Memory B cell (primary cell): ENCODE measurements at regions not wholly inside any gene's neighbourhood (a gene's known extent, or its start where the extent isn't known, plus 50 kb on each side); places are given as distances from the start of the nearest gene placed in this dataset.
"Not testable (repeated sequence)": the region's sequence is repeated elsewhere in the genome, so short reads cannot be mapped to it uniquely, and the experiment has no call there.

Experiments used
- ATAC-seq: fragments of 150-1000 bp; cut with Tn5 transposase; 2 replicates; pipeline ENCODE4 v1.10.0; 2021; ENCODE audit warnings: low read depth, mild to moderate bottlenecking, moderate library complexity
- DNase-seq, 2 donors: peaks; one replicate each; pipeline ENCODE4 v3.0.0; 2022; ENCODE audit warnings: low spot score in 2 of 2
- H3K27ac Mint-ChIP-seq: one replicate; pipeline ENCODE4 v1.8.0; 2022; ENCODE audit warnings: mild to moderate bottlenecking, moderate library complexity, mixed read lengths
- H3K27me3 Mint-ChIP-seq: one replicate; pipeline ENCODE4 v1.8.0; 2022; ENCODE audit warnings: mixed read lengths
- H3K36me3 Mint-ChIP-seq: one replicate; pipeline ENCODE4 v1.8.0; 2022; ENCODE audit warnings: mild to moderate bottlenecking, mixed read lengths
- H3K4me1 Mint-ChIP-seq: one replicate; pipeline ENCODE4 v1.8.0; 2022; ENCODE audit warnings: mixed read lengths
- H3K4me3 Mint-ChIP-seq: one replicate; pipeline ENCODE4 v1.8.0; 2022; ENCODE audit warnings: mild to moderate bottlenecking, moderate library complexity, mixed read lengths
- H3K9me3 Mint-ChIP-seq: one replicate; pipeline ENCODE4 v1.8.0; 2022; ENCODE audit warnings: mixed read lengths

DNA sequence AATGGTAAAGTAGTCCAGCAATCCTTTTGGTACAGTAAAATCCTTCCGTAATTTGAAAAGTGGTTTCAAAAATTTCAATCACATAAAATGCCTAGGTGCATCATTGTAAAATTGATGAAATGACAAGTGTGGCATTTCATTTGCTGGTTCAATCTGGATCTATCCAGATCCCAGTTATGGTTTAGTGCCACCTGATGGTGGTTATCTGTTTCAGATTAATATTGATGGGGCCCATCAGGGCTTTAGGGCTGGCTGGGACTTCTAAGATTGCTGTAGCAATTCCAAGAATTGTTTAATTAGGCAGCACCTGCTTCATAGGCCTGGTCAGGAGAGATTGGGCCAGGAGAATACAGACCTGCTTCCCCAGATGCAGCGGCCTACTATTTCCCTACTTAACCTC is 55.5 kb upstream of the PIK3C3 start:
- peaks cover 2% of the 10 kb centered on the region for H3K36me3 Mint-ChIP-seq
- peaks cover 5% of the 10 kb centered on the region for H3K27me3 Mint-ChIP-seq
- DNase-seq (no peak), ATAC-seq (no peak)
- H3K9me3 Mint-ChIP-seq: peaks cover 2% of the 10 kb centered on the region
- no peak overlapping the region for H3K27ac Mint-ChIP-seq
- no peaks in the 10 kb centered on the region for H3K4me1 Mint-ChIP-seq
- no peak overlapping the region for H3K4me3 Mint-ChIP-seq

DNA sequence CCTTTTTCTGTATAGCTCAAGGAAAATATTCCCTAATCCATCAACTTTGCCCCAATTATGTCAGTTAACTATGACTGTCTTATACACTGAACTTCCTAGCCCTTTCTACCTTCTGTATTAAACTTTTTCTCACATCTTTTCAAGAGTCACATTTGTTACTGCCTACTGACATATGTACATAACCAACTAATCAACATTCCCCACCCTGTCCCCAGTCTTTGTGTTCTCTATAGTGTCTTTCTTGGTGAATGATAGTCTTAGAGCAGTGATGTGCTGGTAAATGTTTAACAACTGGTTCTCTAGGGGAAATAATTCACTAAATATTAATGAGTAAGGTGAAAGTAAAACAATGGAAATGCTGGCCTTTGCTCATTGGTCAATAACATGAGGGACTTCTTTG is 61.6 kb upstream of the PIK3C3 start:
- Mint-ChIP-seq H3K4me1 (no peaks in the 10 kb centered on the region), H3K36me3 (peaks cover 2% of the 10 kb centered on the region), H3K27ac (no peak overlapping the region), H3K9me3 (peaks cover 2% of the 10 kb centered on the region), H3K27me3 (peaks cover 4% of the 10 kb centered on the region), H3K4me3 (no peak overlapping the region)
- no peak for DNase-seq
- ATAC-seq: no peak

DNA sequence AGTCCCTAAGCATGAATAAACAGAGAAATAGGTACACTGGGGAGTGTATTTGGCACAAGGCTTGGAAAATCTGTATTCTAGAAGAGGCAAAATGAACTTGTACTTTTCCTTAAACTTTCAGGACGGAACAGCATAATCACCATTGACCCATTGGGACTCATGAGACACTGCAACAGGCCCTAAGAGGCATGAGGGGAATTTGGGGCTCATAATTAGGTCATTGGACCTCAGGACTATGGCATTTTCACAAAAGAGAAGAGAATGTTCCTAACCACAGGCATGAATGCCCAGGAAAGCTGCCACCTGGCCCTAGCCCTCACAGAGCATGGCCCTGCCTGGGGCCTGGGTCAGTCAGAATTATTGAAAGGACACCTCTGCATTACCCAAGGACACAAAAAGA is 67.9 kb upstream of the PIK3C3 start:
- H3K27me3 Mint-ChIP-seq: no peaks in the 10 kb centered on the region
- DNase-seq (no peak), ATAC-seq (no peak)
- no peak overlapping the region for H3K4me3 Mint-ChIP-seq
- H3K27ac Mint-ChIP-seq: no peak overlapping the region
- no peaks in the 10 kb centered on the region for H3K4me1 Mint-ChIP-seq
- no peaks in the 10 kb centered on the region for H3K9me3 Mint-ChIP-seq
- H3K36me3 Mint-ChIP-seq: no peaks in the 10 kb centered on the region

DNA sequence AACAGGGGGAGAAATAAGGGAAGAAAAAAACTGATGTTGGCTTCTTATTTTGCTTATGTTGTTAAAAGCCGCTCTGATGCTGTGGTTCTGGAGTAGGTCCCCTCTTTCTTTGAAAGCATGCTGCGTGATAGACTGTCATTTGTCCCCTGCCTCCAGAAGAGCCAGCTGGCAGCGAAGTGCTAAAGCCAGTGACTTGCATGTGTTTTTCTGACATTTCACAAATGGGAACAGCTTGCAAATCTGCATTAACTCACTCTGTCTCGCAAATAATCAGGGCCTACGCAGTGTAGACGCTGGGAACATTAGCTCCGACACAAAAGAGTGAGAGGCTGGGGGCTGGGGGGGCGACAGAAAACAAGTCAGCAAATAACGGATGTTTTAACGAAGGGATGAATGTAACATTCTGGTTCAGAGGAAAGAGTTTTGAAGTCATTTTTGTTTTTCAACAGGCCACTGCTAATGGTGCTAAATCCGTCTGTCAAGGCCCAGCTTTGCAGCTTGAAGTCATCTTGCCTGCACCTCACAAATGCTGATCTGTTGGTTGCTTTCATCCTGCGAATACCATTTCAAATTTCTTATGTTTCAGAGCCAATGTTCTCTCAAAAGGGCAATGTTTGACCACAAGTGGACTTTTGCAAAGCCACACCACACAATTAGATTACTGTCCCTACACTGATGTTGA is 68.8 kb upstream of the PIK3C3 start:
- H3K9me3 Mint-ChIP-seq: no peaks in the 10 kb centered on the region
- no peak overlapping the region for H3K27ac Mint-ChIP-seq
- H3K4me3 Mint-ChIP-seq: no peak overlapping the region
- H3K36me3 Mint-ChIP-seq: no peaks in the 10 kb centered on the region
- ATAC-seq (no peak), DNase-seq (no peak)
- no peaks in the 10 kb centered on the region for H3K4me1 Mint-ChIP-seq
- H3K27me3 Mint-ChIP-seq: no peaks in the 10 kb centered on the region

DNA sequence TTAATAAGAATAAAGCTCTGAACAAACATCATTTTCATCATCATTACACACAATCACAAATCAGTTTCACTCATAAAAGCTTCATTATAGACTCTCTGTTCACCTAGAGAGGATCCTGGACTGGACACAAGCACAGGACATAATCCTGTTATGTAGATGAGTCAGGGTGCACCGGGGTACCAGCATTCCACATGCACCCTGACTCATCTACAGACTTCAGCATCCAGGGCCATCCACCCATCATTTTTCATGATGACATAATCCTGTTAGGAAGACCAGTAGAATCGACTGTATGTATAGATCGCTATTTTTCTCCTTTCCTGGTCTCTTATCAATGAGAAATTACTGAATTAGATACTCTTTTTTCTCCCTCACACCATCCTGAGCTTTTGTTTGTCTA is 73.7 kb upstream of the PIK3C3 start:
- no peak overlapping the region for H3K4me3 Mint-ChIP-seq
- H3K9me3 Mint-ChIP-seq: no peaks in the 10 kb centered on the region
- no peak overlapping the region for H3K27ac Mint-ChIP-seq
- ATAC-seq (no peak), DNase-seq (no peak)
- H3K27me3 Mint-ChIP-seq: no peaks in the 10 kb centered on the region
- no peaks in the 10 kb centered on the region for H3K4me1 Mint-ChIP-seq
- no peaks in the 10 kb centered on the region for H3K36me3 Mint-ChIP-seq

DNA sequence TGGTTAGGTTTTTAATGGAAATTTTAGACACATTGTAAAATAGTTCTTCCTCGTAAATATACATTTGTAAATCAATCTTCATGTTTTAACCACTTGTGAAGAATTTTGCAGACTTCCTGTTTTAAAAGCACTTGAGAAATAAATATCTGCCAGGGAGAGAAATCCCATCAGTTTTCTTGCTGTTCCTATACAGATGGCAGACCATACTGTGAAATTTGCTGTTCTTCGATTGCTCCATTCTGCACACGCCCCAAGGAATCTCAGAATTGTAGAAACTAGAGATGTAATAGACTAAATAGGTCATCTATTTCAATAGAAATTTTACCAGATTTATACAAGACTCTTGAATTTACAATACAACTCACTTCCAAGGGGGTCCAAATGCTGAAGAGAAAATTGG is 75.8 kb upstream of the PIK3C3 start:
- Mint-ChIP-seq H3K27ac (no peak overlapping the region), H3K36me3 (no peaks in the 10 kb centered on the region), H3K4me3 (no peak overlapping the region), H3K27me3 (peaks cover 2% of the 10 kb centered on the region), H3K9me3 (no peaks in the 10 kb centered on the region), H3K4me1 (no peaks in the 10 kb centered on the region)
- ATAC-seq (no peak), DNase-seq (no peak)

DNA sequence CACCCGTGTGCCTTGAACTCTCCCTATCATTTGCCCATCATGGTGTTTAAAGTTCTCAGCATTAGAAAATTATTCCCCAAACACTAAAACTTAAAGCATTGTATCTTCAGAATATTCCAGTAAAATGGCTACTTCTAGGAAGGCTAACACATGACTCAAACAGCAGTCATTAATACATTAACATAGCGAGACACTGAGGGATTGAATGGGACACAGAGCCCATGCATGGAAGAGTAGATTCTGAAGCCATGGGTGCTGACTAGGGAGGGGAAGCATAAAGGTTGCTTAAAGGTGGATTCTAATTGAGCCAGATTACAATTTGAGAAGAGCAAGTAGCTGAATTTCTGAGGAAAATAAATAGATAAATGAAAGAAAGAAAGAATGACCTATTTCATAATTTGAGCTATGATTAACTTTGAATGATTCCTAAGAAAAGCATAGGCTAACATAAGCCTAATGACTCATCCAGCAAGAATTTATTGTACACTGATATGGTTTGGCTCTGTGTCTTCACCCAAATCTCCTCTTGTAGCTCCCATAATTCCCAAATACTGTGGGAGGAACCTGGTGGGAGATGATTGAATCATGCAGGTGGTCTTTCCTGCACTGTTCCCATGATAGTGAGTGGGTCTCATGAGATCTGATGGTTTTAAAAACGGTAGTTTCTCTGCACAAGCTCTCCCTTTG is 79.8 kb upstream of the PIK3C3 start:
- DNase-seq (no peak), ATAC-seq (no peak)
- H3K4me3 Mint-ChIP-seq: no peak overlapping the region

DNA sequence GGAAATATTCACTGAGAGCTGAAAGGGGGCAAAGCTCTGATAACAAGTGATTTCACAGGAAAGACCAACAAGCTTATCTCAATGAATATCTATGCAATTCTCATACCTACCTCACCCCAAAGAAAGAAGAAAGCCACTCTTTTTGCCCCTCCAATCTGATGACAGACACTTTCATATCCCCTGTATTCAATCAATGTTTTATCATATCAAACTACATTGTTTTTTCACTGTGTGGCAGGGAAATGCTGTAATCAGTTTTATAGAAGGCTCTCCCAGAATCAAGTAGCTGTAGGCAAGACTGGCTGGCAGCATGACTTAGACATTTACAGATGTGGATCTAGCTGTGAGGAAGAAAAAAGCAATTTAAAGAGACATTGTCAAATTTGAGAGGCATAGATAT is 81.3 kb upstream of the PIK3C3 start:
- DNase-seq (no peak), ATAC-seq (no peak)
- peaks cover 2% of the 10 kb centered on the region for H3K27me3 Mint-ChIP-seq
- H3K9me3 Mint-ChIP-seq: no peaks in the 10 kb centered on the region
- no peak overlapping the region for H3K27ac Mint-ChIP-seq
- H3K4me1 Mint-ChIP-seq: no peaks in the 10 kb centered on the region
- no peak overlapping the region for H3K4me3 Mint-ChIP-seq
- H3K36me3 Mint-ChIP-seq: no peaks in the 10 kb centered on the region

More for the DNA sequence above, 79.8 kb upstream of the PIK3C3 start:
- Mint-ChIP-seq H3K4me1 (no peaks in the 10 kb centered on the region), H3K36me3 (no peaks in the 10 kb centered on the region), H3K27ac (no peak overlapping the region), H3K27me3 (peaks cover 2% of the 10 kb centered on the region), H3K9me3 (no peaks in the 10 kb centered on the region)

DNA sequence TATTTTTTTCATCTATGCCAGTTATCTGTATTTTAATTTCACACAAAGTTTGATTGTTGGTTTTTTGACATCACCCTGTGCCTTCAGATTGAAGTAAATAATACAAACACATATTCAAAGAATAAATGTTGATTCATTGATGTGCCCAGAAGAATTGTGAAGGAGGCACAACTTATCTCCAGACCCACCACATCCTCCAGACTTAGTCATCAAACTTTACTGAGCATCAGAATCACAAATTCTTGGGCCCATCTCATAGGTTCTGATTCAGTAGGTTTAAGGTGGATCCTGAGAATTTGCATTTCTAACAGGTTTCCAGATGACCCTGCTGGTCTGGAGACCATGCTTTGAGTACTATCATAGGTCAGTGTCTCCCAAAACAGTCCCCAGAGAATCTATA is 82.8 kb upstream of the PIK3C3 start:
- DNase-seq (no peak), ATAC-seq (no peak)
- no peaks in the 10 kb centered on the region for H3K9me3 Mint-ChIP-seq
- no peaks in the 10 kb centered on the region for H3K36me3 Mint-ChIP-seq
- peaks cover 5% of the 10 kb centered on the region for H3K27me3 Mint-ChIP-seq
- H3K4me3 Mint-ChIP-seq: no peak overlapping the region
- no peaks in the 10 kb centered on the region for H3K4me1 Mint-ChIP-seq
- no peak overlapping the region for H3K27ac Mint-ChIP-seq

DNA sequence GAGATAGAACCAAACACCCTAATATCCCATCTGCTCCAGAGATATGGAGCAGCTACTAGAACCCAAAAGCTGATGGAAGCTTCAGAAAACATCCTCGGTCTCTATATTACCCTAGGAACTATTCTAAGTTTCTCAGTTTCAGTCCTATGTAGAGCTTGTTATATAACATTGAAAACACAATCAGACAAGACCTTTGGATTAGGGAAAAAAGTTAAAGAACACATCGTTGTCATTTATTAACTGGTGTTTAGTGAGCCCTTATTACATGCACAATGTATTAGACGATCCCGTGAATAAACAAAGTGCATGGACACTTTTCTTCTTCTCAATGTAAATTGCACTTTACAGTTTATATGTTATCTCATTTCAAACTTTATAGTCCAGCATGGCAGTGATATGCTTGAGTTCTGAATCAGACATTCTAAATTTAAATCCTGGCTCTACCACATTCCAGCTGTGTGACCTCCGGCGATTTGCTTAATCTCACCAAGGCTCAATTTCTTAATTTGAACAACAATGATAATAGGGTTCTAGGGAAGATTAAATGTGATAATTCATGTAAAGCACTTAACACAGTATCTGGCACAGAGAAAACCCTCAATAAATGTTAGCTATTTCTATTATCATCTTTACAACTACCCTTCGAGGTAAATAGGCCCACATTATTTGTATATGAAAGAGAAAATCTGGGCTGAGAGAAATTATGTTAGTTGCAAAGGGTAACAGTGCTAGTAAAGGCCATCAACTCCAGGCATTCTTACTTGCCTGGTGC is 83.6 kb upstream of the PIK3C3 start:
- no peak overlapping the region for H3K4me3 Mint-ChIP-seq

DNA sequence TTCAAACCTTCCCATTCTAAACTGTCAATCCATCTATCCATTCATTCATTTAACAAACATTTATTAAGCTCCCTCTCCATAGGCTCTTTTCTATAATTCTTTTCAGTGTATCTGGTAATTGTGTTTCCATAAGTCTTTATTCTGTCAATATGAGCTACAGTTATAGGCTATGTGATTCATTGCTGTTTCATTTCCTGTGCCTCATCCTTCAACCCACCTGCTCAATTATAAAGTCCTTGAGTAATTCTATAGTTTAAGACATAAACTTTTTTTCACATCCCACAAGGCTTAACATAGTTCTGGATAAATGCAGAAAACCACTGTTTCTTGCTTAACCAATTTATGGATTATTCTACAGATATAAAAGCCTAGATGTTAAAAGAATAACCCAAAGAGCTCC is 84.2 kb upstream of the PIK3C3 start:
- H3K36me3 Mint-ChIP-seq: no peaks in the 10 kb centered on the region

More for the DNA sequence above, 83.6 kb upstream of the PIK3C3 start:
- Mint-ChIP-seq H3K27me3 (peaks cover 5% of the 10 kb centered on the region), H3K4me1 (no peaks in the 10 kb centered on the region), H3K36me3 (no peaks in the 10 kb centered on the region), H3K27ac (no peak overlapping the region), H3K9me3 (no peaks in the 10 kb centered on the region)
- no peak for ATAC-seq
- no peak for DNase-seq

DNA sequence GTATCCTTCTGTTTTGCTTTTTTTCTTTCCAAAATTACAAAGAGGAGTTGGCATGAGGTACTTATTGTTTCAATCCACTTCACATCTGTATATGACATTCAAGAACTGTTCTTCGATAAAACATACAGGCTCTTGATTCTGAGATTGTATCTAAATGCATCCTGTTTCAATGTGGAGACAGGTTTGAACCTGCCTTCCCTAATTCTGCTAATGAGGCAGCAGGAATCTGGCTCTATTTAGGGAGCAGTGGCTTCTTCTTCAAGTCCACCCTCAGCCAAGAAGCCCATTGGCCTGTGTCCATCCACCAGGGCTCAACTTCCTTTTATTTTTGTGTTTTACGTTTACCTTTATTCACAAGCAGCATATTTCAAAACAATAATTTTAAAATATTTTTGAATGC is 84.8 kb upstream of the PIK3C3 start:
- H3K27ac Mint-ChIP-seq: no peak overlapping the region
- no peaks in the 10 kb centered on the region for H3K36me3 Mint-ChIP-seq
- no peaks in the 10 kb centered on the region for H3K4me1 Mint-ChIP-seq

More for the DNA sequence above, 84.2 kb upstream of the PIK3C3 start:
- Mint-ChIP-seq H3K27me3 (peaks cover 5% of the 10 kb centered on the region), H3K4me1 (no peaks in the 10 kb centered on the region), H3K4me3 (no peak overlapping the region), H3K9me3 (no peaks in the 10 kb centered on the region), H3K27ac (no peak overlapping the region)
- DNase-seq (no peak), ATAC-seq (no peak)

DNA sequence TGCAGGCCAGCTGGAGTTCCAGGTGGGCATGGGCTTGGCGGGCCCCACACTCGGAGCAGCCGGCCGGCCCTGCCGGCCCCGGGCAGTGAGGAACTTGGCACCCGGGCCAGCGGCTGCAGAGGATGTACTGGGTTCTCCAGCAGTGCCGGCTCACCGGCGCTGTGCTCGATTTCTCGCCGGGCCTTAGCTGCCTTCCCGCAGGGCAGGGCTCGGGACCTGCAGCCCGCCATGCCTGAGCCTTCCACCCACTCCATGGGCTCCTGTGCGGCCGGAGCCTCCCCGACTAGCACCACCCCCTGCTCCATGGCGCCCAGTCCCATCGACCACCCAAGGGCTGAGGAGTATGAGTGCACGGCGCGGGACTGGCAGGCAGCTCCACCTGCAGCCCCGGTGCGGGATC is 89.2 kb upstream of the PIK3C3 start:
- not testable (repeated sequence) for H3K36me3 Mint-ChIP-seq, H3K27me3 Mint-ChIP-seq, H3K4me1 Mint-ChIP-seq, H3K27ac Mint-ChIP-seq, DNase-seq, H3K9me3 Mint-ChIP-seq, H3K4me3 Mint-ChIP-seq, ATAC-seq

More for the DNA sequence above, 84.8 kb upstream of the PIK3C3 start:
- no peak overlapping the region for H3K4me3 Mint-ChIP-seq
- no peak for DNase-seq
- H3K27me3 Mint-ChIP-seq: peaks cover 5% of the 10 kb centered on the region
- no peak for ATAC-seq
- H3K9me3 Mint-ChIP-seq: no peaks in the 10 kb centered on the region

DNA sequence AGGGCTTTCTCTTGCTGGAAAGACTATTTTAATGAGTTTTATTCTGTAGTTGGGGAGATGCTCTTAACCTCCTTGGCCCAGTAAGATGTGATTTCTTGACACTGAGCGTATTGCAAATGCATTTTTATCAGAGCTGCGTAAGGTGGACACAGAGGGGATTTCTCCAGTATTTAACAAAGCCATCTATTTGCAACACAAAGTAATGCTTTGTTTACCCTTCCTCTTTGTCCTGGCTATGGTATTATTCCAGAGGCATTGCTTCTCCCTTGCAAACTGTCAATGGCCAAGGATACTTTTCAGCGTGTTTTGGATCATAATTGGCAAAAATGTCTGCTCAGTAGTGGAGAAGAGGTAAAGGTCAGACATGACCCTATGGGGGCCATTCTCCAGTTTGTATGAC is 90.8 kb upstream of the PIK3C3 start:
- ATAC-seq (no peak), DNase-seq (no peak)
- Mint-ChIP-seq H3K27me3 (peaks cover 4% of the 10 kb centered on the region), H3K36me3 (no peaks in the 10 kb centered on the region), H3K9me3 (no peaks in the 10 kb centered on the region), H3K4me1 (no peaks in the 10 kb centered on the region), H3K27ac (no peak overlapping the region), H3K4me3 (no peak overlapping the region)
